ENCODE measurements at regions not wholly inside any gene's neighbourhood (a gene's known extent, or its start where the extent isn't known, plus 50 kb on each side); places are given as distances from the start of the nearest gene placed in this dataset.

DNA sequence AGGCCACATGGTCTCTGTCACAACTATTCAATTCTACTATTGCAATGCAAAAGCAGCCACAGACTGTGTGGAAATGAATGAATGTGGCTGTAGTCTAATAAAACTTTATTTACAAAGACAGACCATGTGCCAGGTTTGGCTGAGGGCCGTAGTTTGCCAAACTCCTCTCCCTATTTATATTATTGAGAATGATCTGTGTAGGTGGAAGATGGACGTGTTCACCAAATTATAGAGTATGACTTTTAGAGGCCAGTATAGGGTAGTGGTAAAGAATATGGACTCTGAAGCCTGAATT, 125.7 kb upstream of the MYLIP start:
- TF ChIP-seq, protein P1, sequence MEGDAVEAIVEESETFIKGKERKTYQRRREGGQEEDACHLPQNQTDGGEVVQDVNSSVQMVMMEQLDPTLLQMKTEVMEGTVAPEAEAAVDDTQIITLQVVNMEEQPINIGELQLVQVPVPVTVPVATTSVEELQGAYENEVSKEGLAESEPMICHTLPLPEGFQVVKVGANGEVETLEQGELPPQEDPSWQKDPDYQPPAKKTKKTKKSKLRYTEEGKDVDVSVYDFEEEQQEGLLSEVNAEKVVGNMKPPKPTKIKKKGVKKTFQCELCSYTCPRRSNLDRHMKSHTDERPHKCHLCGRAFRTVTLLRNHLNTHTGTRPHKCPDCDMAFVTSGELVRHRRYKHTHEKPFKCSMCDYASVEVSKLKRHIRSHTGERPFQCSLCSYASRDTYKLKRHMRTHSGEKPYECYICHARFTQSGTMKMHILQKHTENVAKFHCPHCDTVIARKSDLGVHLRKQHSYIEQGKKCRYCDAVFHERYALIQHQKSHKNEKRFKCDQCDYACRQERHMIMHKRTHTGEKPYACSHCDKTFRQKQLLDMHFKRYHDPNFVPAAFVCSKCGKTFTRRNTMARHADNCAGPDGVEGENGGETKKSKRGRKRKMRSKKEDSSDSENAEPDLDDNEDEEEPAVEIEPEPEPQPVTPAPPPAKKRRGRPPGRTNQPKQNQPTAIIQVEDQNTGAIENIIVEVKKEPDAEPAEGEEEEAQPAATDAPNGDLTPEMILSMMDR (IDR thresholded peaks at IDR 0.05; ENCODE audit: insufficient read depth, low read length): no peak
- TF ChIP-seq POLR2AphosphoS5 (IDR thresholded peaks at IDR 0.05; ENCODE audit: low read depth): no peak
- TF ChIP-seq GABPA (IDR thresholded peaks at IDR 0.05; ENCODE audit: low read depth): no peak
- TF ChIP-seq, protein P2, sequence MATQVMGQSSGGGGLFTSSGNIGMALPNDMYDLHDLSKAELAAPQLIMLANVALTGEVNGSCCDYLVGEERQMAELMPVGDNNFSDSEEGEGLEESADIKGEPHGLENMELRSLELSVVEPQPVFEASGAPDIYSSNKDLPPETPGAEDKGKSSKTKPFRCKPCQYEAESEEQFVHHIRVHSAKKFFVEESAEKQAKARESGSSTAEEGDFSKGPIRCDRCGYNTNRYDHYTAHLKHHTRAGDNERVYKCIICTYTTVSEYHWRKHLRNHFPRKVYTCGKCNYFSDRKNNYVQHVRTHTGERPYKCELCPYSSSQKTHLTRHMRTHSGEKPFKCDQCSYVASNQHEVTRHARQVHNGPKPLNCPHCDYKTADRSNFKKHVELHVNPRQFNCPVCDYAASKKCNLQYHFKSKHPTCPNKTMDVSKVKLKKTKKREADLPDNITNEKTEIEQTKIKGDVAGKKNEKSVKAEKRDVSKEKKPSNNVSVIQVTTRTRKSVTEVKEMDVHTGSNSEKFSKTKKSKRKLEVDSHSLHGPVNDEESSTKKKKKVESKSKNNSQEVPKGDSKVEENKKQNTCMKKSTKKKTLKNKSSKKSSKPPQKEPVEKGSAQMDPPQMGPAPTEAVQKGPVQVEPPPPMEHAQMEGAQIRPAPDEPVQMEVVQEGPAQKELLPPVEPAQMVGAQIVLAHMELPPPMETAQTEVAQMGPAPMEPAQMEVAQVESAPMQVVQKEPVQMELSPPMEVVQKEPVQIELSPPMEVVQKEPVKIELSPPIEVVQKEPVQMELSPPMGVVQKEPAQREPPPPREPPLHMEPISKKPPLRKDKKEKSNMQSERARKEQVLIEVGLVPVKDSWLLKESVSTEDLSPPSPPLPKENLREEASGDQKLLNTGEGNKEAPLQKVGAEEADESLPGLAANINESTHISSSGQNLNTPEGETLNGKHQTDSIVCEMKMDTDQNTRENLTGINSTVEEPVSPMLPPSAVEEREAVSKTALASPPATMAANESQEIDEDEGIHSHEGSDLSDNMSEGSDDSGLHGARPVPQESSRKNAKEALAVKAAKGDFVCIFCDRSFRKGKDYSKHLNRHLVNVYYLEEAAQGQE (IDR thresholded peaks at IDR 0.05; ENCODE audit: insufficient replicate concordance, low read depth): no peak

Data from HL-60 (cell line).